ENCODE measurements at regions not wholly inside any gene's neighbourhood (a gene's known extent, or its start where the extent isn't known, plus 50 kb on each side); places are given as distances from the start of the nearest gene placed in this dataset.
A peak's percentile ranks its signal among the peaks of the same experiment; 100 is the strongest.

DNA sequence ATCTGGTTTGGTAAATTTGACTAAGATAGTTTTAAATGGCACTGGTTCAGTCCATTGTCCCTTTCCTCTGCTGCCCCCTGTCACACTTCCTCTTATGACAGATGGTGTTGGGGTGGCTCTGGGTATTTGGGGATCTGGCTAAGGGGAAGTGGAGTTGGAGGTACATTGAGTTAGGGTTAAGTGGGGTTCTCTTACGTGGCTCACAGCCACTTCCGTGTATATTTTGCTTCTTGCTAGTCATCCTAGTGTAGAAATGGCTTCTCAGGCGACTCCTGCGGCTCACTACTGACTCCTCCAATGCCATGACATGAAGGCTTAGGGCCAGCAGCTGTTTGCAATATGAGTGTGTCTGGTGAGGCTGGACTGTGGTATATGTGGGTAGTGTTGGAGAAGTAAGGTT lies 187.0 kb downstream of the HAUS1 start:
- Histone ChIP-seq H2AFZ (replicated peaks) (no peak overlapping the region), H3K27ac (no peak overlapping the region), H3F3A (ENCODE audit: low read depth) (no peaks in the 10 kb centered on the region), H3K4me3 (no peak overlapping the region), H3K9ac (no peak overlapping the region), H3K36me3 (no peaks in the 10 kb centered on the region), H3K27me3 (no peaks in the 10 kb centered on the region), H4K20me1 (ENCODE audit: low read depth) (no peaks in the 10 kb centered on the region), H3K4me2 (no peak overlapping the region), H3K9me3 (ENCODE audit: low read depth) (no peaks in the 10 kb centered on the region), H3K79me2 (ENCODE audit: low read depth) (no peaks in the 10 kb centered on the region), H3K4me1 (peaks cover 4% of the 10 kb centered on the region)
- no peak for DNase-seq (ENCODE audit: low spot score)
- no peak for TF ChIP-seq EZH2phosphoT487 (IDR thresholded peaks at IDR 0.05)
- TF ChIP-seq EZH2 (IDR thresholded peaks at IDR 0.05) = no peak
- TF ChIP-seq, protein P1, sequence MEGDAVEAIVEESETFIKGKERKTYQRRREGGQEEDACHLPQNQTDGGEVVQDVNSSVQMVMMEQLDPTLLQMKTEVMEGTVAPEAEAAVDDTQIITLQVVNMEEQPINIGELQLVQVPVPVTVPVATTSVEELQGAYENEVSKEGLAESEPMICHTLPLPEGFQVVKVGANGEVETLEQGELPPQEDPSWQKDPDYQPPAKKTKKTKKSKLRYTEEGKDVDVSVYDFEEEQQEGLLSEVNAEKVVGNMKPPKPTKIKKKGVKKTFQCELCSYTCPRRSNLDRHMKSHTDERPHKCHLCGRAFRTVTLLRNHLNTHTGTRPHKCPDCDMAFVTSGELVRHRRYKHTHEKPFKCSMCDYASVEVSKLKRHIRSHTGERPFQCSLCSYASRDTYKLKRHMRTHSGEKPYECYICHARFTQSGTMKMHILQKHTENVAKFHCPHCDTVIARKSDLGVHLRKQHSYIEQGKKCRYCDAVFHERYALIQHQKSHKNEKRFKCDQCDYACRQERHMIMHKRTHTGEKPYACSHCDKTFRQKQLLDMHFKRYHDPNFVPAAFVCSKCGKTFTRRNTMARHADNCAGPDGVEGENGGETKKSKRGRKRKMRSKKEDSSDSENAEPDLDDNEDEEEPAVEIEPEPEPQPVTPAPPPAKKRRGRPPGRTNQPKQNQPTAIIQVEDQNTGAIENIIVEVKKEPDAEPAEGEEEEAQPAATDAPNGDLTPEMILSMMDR (IDR thresholded peaks at IDR 0.05) = no peak
- Mint-ChIP-seq H3K36me3 (no peaks in the 10 kb centered on the region), H3K9me3 (no peaks in the 10 kb centered on the region), H3K27me3 (ENCODE audit: insufficient read depth, low read depth) (peaks cover 6% of the 10 kb centered on the region), H3K4me1 (peaks cover 24% of the 10 kb centered on the region), H3K27ac (no peak overlapping the region), H3K4me3 (no peak overlapping the region)

DNA sequence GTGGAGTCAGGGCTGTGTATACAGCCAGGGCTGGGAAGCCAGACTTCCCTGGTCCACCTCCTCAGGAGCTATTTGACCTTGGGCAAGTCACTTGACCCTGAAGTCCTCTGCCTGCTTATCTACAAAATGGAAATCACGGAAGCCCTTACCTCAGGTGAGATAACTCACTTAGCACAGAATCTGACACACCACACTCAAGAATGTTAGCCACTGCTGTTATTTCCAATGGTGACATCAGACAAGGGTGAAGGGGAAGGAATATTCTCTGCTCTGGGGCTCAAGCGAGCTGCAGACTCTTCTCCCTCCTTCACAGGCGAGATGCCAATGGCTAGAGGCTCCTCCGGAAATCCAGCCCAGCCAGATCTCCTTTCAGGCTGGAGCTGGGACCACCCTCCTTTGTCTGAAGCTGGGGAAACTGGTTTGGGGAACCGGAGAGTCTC lies 189.6 kb downstream of the HAUS1 start:
- H3K27me3 Mint-ChIP-seq (ENCODE audit: insufficient read depth, low read depth) = peaks cover 11% of the 10 kb centered on the region
- H3K27ac ChIP-seq = no peak overlapping the region

DNA sequence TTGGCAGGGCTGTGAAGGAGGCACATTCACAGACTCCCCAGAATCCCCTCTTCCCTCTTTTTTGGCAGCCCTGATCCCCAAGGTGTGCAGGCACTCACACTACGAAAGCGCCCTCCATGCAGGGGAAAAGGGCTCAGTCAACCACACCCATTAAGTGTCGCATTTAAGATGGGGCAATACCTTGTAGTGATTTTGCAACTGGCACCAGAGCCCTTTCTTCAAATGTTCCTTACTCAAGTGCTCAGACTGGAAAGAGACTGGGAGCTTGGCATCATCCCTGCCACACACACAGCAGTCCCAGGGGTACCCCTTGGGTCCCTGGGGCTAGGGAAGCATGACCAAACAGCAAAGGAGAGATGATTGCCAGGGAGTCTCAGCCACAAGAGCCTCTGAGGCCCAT lies 190.1 kb downstream of the HAUS1 start:
- H3K36me3 ChIP-seq = no peaks in the 10 kb centered on the region
- H3K36me3 Mint-ChIP-seq = no peaks in the 10 kb centered on the region
- no peaks in the 10 kb centered on the region for H3K9me3 Mint-ChIP-seq
- TF ChIP-seq EZH2phosphoT487 (IDR thresholded peaks at IDR 0.05) (no peak), EZH2 (IDR thresholded peaks at IDR 0.05) (no peak)
- TF ChIP-seq, protein P1 (IDR thresholded peaks at IDR 0.05) = no peak
- no peak overlapping the region for H3K27ac Mint-ChIP-seq
- DNase-seq (ENCODE audit: low spot score) = no peak
- H3K27me3 ChIP-seq = no peaks in the 10 kb centered on the region
- H2AFZ ChIP-seq (replicated peaks) = no peak overlapping the region
- no peaks in the 10 kb centered on the region for H4K20me1 ChIP-seq (ENCODE audit: low read depth)
- H3K4me2 ChIP-seq = no peak overlapping the region
- no peak overlapping the region for H3K9ac ChIP-seq
- no peak overlapping the region for H3K27ac ChIP-seq
- H3K9me3 ChIP-seq (ENCODE audit: low read depth) = no peaks in the 10 kb centered on the region
- no peaks in the 10 kb centered on the region for H3K79me2 ChIP-seq (ENCODE audit: low read depth)
- peaks cover 11% of the 10 kb centered on the region for H3K27me3 Mint-ChIP-seq (ENCODE audit: insufficient read depth, low read depth)
- no peak overlapping the region for H3K4me3 ChIP-seq
- no peaks in the 10 kb centered on the region for H3F3A ChIP-seq (ENCODE audit: low read depth)
- H3K4me1 Mint-ChIP-seq = peaks cover 24% of the 10 kb centered on the region
- peaks cover 4% of the 10 kb centered on the region for H3K4me1 ChIP-seq
- H3K4me3 Mint-ChIP-seq = no peak overlapping the region

More for the DNA sequence above, 189.6 kb downstream of the HAUS1 start:
- no peak overlapping the region for H2AFZ ChIP-seq (replicated peaks)
- no peak overlapping the region for H3K4me3 ChIP-seq
- Mint-ChIP-seq H3K27ac (no peak overlapping the region), H3K4me1 (peaks cover 24% of the 10 kb centered on the region), H3K36me3 (no peaks in the 10 kb centered on the region), H3K4me3 (no peak overlapping the region), H3K9me3 (no peaks in the 10 kb centered on the region)
- H3K4me1 ChIP-seq = peaks cover 4% of the 10 kb centered on the region
- H3F3A ChIP-seq (ENCODE audit: low read depth) = no peaks in the 10 kb centered on the region
- DNase-seq (ENCODE audit: low spot score) = peak; percentile 24
- no peaks in the 10 kb centered on the region for H3K79me2 ChIP-seq (ENCODE audit: low read depth)
- H3K9me3 ChIP-seq (ENCODE audit: low read depth) = no peaks in the 10 kb centered on the region
- TF ChIP-seq, protein P1 (IDR thresholded peaks at IDR 0.05) = no peak
- TF ChIP-seq EZH2 (IDR thresholded peaks at IDR 0.05) (no peak), EZH2phosphoT487 (IDR thresholded peaks at IDR 0.05) (no peak)
- H3K36me3 ChIP-seq = no peaks in the 10 kb centered on the region
- H3K9ac ChIP-seq = no peak overlapping the region
- no peaks in the 10 kb centered on the region for H4K20me1 ChIP-seq (ENCODE audit: low read depth)
- H3K4me2 ChIP-seq = no peak overlapping the region
- no peaks in the 10 kb centered on the region for H3K27me3 ChIP-seq
